HepG2 (cell line): ENCODE measurements at regions not wholly inside any gene's neighbourhood (a gene's known extent, or its start where the extent isn't known, plus 50 kb on each side); places are given as distances from the start of the nearest gene placed in this dataset.

ENCODE experiments used
- MEIS2 ChIP-seq: sonication (generic); formaldehyde crosslinking; IDR thresholded peaks from 2 replicates; pipeline ENCODE4 v1.9.0; 2021; ENCODE audit warnings: mild to moderate bottlenecking, missing genetic modification reagents
- SCMH1 ChIP-seq: sonication (generic); formaldehyde crosslinking; IDR thresholded peaks from 2 replicates; pipeline ENCODE4 v1.9.0; 2021; ENCODE audit warnings: missing genetic modification reagents, mild to moderate bottlenecking, borderline replicate concordance
- TEAD3 ChIP-seq: optimal IDR thresholded peaks from 2 replicates; pipeline ENCODE3; 2016; ENCODE audit warnings: borderline replicate concordance
- XRCC5 ChIP-seq: fragments of 200-400 bp; formaldehyde crosslinking; optimal IDR thresholded peaks from 2 replicates; pipeline ENCODE3; 2017; ENCODE audit warnings: mild to moderate bottlenecking, low read length
- ZNF10 ChIP-seq: sonication (generic); formaldehyde crosslinking; IDR thresholded peaks from 2 replicates; pipeline ENCODE4 v1.4.0; 2020; ENCODE audit warnings: mild to moderate bottlenecking, low read depth, missing genetic modification reagents, borderline replicate concordance
- ZNF230 ChIP-seq: sonication (generic); formaldehyde crosslinking; IDR thresholded peaks from 2 replicates; pipeline ENCODE4 v1.4.0; 2020; ENCODE audit warnings: mild to moderate bottlenecking, missing genetic modification reagents
- TF ChIP-seq, protein P1 (sequence below): IDR thresholded peaks from 2 replicates; pipeline ENCODE4 v1.6.1; 2016; ENCODE audit warnings: low read depth, borderline replicate concordance
- TF ChIP-seq, protein P2 (sequence below): sonication (generic); formaldehyde crosslinking; conservative IDR thresholded peaks from 2 replicates; pipeline ENCODE4 v1.8.0; 2022; ENCODE audit warnings: missing genetic modification reagents
- TF ChIP-seq, protein P3 (sequence below): sonication (generic); formaldehyde crosslinking; IDR thresholded peaks from 2 replicates; pipeline ENCODE4 v1.5.0; 2020; ENCODE audit warnings: missing genetic modification reagents
- TF ChIP-seq, protein P4 (sequence below): sonication (generic); formaldehyde crosslinking; IDR thresholded peaks from 2 replicates; pipeline ENCODE4 v1.5.1; 2020; ENCODE audit warnings: mild to moderate bottlenecking, moderate library complexity, missing genetic modification reagents

DNA sequence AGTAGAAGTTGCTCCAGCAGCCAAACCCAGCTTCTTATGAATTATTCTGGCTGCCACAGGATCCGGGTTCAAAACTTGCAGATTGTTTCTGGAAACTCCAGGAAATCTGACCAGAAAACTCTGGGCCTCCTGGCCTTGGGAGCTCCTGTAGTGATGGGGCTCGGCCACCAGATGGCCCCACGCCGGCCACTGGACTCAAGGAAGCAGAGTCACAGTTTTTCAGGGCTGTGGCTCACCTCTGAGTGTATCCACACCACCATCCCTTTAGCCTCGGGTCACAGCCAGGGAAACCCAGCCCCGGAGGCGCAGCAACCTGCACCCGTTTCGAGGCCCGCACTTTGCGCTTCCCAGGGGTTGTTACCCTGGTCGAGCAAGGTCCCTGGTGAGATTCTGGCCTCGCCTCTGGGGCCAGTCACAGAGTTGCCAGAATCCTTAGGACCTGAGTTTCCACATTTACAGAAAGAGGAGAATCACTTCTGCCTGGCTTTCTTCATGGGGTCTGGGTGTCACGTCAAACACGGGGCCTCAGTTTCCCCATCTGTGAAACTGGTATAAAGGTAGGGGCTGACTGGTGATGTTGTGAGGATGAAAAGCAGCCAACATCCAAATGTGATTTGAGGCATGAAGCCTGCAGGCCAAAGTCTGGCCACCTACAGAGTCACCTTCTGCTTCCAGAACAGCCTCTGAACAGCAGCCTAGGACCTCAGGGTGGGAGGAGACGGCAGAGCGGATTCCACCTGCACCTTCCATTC lies 53.5 kb upstream of the LCTL start (continued):
- TF ChIP-seq, protein P1, sequence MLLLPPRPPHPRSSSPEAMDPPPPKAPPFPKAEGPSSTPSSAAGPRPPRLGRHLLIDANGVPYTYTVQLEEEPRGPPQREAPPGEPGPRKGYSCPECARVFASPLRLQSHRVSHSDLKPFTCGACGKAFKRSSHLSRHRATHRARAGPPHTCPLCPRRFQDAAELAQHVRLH (CRISPR knock-in tag): no peak
- no peak for TF ChIP-seq ZNF10 (CRISPR knock-in tag)
- peak; percentile 58 for TF ChIP-seq TEAD3 (CRISPR knock-in tag)
- TF ChIP-seq, protein P2, sequence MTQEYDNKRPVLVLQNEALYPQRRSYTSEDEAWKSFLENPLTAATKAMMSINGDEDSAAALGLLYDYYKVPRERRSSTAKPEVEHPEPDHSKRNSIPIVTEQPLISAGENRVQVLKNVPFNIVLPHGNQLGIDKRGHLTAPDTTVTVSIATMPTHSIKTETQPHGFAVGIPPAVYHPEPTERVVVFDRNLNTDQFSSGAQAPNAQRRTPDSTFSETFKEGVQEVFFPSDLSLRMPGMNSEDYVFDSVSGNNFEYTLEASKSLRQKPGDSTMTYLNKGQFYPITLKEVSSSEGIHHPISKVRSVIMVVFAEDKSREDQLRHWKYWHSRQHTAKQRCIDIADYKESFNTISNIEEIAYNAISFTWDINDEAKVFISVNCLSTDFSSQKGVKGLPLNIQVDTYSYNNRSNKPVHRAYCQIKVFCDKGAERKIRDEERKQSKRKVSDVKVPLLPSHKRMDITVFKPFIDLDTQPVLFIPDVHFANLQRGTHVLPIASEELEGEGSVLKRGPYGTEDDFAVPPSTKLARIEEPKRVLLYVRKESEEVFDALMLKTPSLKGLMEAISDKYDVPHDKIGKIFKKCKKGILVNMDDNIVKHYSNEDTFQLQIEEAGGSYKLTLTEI (CRISPR knock-in tag): no peak
- TF ChIP-seq, protein P3, sequence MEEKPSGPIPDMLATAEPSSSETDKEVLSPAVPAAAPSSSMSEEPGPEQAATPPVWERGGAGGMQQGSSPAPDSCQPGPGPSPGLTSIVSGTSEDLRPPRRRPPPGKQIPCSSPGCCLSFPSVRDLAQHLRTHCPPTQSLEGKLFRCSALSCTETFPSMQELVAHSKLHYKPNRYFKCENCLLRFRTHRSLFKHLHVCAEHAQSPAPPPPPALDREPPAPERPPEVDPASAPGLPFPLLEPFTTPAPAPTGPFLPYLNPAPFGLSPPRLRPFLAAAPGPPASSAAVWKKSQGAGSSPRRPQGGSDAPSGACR (CRISPR knock-in tag): no peak
- TF ChIP-seq, protein P4, sequence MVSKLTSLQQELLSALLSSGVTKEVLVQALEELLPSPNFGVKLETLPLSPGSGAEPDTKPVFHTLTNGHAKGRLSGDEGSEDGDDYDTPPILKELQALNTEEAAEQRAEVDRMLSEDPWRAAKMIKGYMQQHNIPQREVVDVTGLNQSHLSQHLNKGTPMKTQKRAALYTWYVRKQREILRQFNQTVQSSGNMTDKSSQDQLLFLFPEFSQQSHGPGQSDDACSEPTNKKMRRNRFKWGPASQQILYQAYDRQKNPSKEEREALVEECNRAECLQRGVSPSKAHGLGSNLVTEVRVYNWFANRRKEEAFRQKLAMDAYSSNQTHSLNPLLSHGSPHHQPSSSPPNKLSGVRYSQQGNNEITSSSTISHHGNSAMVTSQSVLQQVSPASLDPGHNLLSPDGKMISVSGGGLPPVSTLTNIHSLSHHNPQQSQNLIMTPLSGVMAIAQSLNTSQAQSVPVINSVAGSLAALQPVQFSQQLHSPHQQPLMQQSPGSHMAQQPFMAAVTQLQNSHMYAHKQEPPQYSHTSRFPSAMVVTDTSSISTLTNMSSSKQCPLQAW: 0 out of 2 replicates have a peak, but pooled peaks have one; percentile 34
- peak; percentile 54 for TF ChIP-seq XRCC5
- TF ChIP-seq ZNF230: no peak
- no peak for TF ChIP-seq MEIS2 (CRISPR knock-in tag)
- no peak for TF ChIP-seq SCMH1 (CRISPR knock-in tag)
